GM21381 (cell line): ENCODE measurements at regions not wholly inside any gene's neighbourhood (a gene's known extent, or its start where the extent isn't known, plus 50 kb on each side); places are given as distances from the start of the nearest gene placed in this dataset.
"Not testable (repeated sequence)": the region's sequence is repeated elsewhere in the genome, so short reads cannot be mapped to it uniquely, and the experiment has no call there.

Experiments
- ATAC-seq: cut with Tn5 transposase; IDR thresholded peaks from one replicate; pipeline ENCODE4 v1.9.1; 2021; ENCODE audit warnings: mild to moderate bottlenecking, moderate library complexity; ENCODE audit not compliant: unreplicated experiment

GRCh38 chr1:218904416-218904815 is 269.3 kb upstream of the LYPLAL1 start:
- ATAC-seq = no peak

GRCh38 chr1:218916720-218917119 is 257.0 kb upstream of the LYPLAL1 start:
- ATAC-seq = no peak

- no peak for ATAC-seq
These were observed 256.0 kb upstream of the LYPLAL1 start for GRCh38 chr1:218917656-218918055.

GRCh38 chr1:218925777-218926176 is 247.9 kb upstream of the LYPLAL1 start:
- ATAC-seq = no peak

GRCh38 chr1:218926631-218927030 is 247.0 kb upstream of the LYPLAL1 start:
- ATAC-seq = no peak

- no peak for ATAC-seq
These were observed 243.7 kb upstream of the LYPLAL1 start for GRCh38 chr1:218930000-218930399.

- ATAC-seq = no peak
These were observed 243.0 kb upstream of the LYPLAL1 start for GRCh38 chr1:218930472-218931241.

- no peak for ATAC-seq
These were observed 242.4 kb upstream of the LYPLAL1 start for GRCh38 chr1:218931324-218931723.

- ATAC-seq = no peak
These were observed 240.2 kb upstream of the LYPLAL1 start for GRCh38 chr1:218933513-218933912.

GRCh38 chr1:218935408-218935807 is 238.3 kb upstream of the LYPLAL1 start:
- ATAC-seq = not testable (repeated sequence)

GRCh38 chr1:218938259-218938658 is 235.4 kb upstream of the LYPLAL1 start:
- ATAC-seq = no peak

- no peak for ATAC-seq
These were observed 234.6 kb upstream of the LYPLAL1 start for GRCh38 chr1:218939095-218939494.

- ATAC-seq = no peak
These were observed 231.2 kb upstream of the LYPLAL1 start for GRCh38 chr1:218942431-218942830.

GRCh38 chr1:218943371-218943770 is 230.3 kb upstream of the LYPLAL1 start:
- ATAC-seq = no peak

- ATAC-seq = no peak
These were observed 228.6 kb upstream of the LYPLAL1 start for GRCh38 chr1:218945050-218945449.

- ATAC-seq = no peak
These were observed 227.5 kb upstream of the LYPLAL1 start for GRCh38 chr1:218946147-218946546.

- no peak for ATAC-seq
These were observed 225.2 kb upstream of the LYPLAL1 start for GRCh38 chr1:218948446-218948845.

- no peak for ATAC-seq
These were observed 220.3 kb upstream of the LYPLAL1 start for GRCh38 chr1:218953386-218953785.

- no peak for ATAC-seq
These were observed 215.7 kb upstream of the LYPLAL1 start for GRCh38 chr1:218957971-218958370.

GRCh38 chr1:218959784-218960183 is 213.9 kb upstream of the LYPLAL1 start:
- no peak for ATAC-seq

- ATAC-seq = no peak
These were observed 209.1 kb upstream of the LYPLAL1 start for GRCh38 chr1:218964471-218965185.

GRCh38 chr1:218965821-218966220 is 207.9 kb upstream of the LYPLAL1 start:
- no peak for ATAC-seq
